IMR-90 (cell line): ENCODE measurements at regions not wholly inside any gene's neighbourhood (a gene's known extent, or its start where the extent isn't known, plus 50 kb on each side); places are given as distances from the start of the nearest gene placed in this dataset.

Experiments used
- BHLHE40 ChIP-seq: fragments of 150-350 bp; IDR thresholded peaks from 2 replicates; pipeline ENCODE4 v1.6.1; 2016; ENCODE audit warnings: mild to moderate bottlenecking, low read depth, low read length
- CEBPB ChIP-seq: IDR thresholded peaks from 2 replicates; pipeline ENCODE4 v1.6.1; 2012; ENCODE audit warnings: low read depth, low read length, improper control_type of control experiment
- CHD1 ChIP-seq: IDR thresholded peaks from 2 replicates; pipeline ENCODE4 v1.6.1; 2012; ENCODE audit warnings: low read depth, low read length, improper control_type of control experiment
- FOS ChIP-seq: fragments of 150-350 bp; IDR thresholded peaks from 2 replicates; pipeline ENCODE4 v1.6.1; 2016; ENCODE audit warnings: low read depth, low read length
- MAZ ChIP-seq: IDR thresholded peaks from 2 replicates; pipeline ENCODE4 v1.6.1; 2012; ENCODE audit warnings: low read depth, mild to moderate bottlenecking, low read length, improper control_type of control experiment, moderate library complexity, borderline replicate concordance
- MXI1 ChIP-seq: IDR thresholded peaks from 2 replicates; pipeline ENCODE4 v1.6.1; 2012; ENCODE audit warnings: low read depth, mild to moderate bottlenecking, low read length, moderate library complexity, borderline replicate concordance
- NFE2L2 ChIP-seq: fragments of 150-350 bp; IDR thresholded peaks from 2 replicates; pipeline ENCODE4 v1.6.1; 2016; ENCODE audit warnings: low read depth, mild to moderate bottlenecking, low read length
- POLR2A ChIP-seq: IDR thresholded peaks from 2 replicates; pipeline ENCODE4 v1.6.1; 2012; ENCODE audit warnings: mild to moderate bottlenecking, low read depth, low read length
- SMC3 ChIP-seq: fragments of 150-350 bp; IDR thresholded peaks from 2 replicates; pipeline ENCODE4 v1.6.1; 2016; ENCODE audit warnings: low read depth, mild to moderate bottlenecking, antibody characterized with exemption, low read length, moderate library complexity
- TF ChIP-seq, protein P1 (sequence below): conservative IDR thresholded peaks from 2 replicates; pipeline ENCODE4 v1.5.1; 2012; ENCODE audit warnings: mild to moderate bottlenecking, low read depth, low read length, improper control_type of control experiment

DNA sequence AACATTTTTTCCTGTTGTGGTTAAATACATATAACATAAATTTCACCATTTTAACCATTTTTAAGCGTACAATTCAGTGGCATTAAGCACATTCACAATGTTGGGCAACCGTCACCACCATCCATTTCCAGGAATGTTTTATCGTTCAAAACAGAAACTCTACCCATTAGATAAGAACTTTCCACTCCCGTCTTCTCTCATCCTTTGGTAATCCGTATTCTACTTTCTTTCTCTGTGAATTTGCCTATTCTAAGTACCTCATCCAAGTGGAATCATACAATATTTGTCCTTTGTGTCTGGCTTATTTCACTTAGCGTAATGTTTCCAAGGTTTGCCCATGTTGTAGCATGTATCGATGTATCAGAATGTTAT is 336.0 kb downstream of the RRAGC start:
- TF ChIP-seq CEBPB (no peak), MXI1 (no peak), POLR2A (no peak), CHD1 (no peak), FOS (no peak), NFE2L2 (no peak), MAZ (no peak), SMC3 (no peak), BHLHE40 (no peak)
- TF ChIP-seq, protein P1, sequence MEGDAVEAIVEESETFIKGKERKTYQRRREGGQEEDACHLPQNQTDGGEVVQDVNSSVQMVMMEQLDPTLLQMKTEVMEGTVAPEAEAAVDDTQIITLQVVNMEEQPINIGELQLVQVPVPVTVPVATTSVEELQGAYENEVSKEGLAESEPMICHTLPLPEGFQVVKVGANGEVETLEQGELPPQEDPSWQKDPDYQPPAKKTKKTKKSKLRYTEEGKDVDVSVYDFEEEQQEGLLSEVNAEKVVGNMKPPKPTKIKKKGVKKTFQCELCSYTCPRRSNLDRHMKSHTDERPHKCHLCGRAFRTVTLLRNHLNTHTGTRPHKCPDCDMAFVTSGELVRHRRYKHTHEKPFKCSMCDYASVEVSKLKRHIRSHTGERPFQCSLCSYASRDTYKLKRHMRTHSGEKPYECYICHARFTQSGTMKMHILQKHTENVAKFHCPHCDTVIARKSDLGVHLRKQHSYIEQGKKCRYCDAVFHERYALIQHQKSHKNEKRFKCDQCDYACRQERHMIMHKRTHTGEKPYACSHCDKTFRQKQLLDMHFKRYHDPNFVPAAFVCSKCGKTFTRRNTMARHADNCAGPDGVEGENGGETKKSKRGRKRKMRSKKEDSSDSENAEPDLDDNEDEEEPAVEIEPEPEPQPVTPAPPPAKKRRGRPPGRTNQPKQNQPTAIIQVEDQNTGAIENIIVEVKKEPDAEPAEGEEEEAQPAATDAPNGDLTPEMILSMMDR: no peak
